HG02798 (cell line): ENCODE measurements at regions not wholly inside any gene's neighbourhood (a gene's known extent, or its start where the extent isn't known, plus 50 kb on each side); places are given as distances from the start of the nearest gene placed in this dataset.

ENCODE experiments used
- ATAC-seq: cut with Tn5 transposase; IDR thresholded peaks from one replicate; pipeline ENCODE4 v1.9.1; 2021; ENCODE audit warnings: mild to moderate bottlenecking; ENCODE audit not compliant: unreplicated experiment, poor library complexity

DNA sequence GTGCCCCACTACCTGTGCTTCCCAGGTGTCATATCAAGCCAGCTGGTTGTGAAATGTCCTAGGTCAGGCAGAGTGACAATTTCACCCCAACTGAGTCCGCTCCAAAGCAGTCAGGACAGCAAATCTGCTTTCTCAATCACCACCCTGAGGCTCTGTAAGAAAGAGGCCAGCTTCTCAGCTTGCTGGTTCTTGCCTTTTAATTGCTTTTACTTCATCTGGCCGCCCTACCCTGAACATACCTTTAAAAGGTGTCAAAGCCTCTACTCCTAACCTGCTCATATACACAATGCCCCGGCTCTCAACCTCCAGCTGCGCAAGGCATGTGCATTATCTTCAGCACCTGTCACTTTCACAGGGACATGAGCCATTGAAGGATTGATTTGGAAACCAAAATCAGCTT lies 581.6 kb downstream of the NPHP4 start:
- ATAC-seq: no peak

DNA sequence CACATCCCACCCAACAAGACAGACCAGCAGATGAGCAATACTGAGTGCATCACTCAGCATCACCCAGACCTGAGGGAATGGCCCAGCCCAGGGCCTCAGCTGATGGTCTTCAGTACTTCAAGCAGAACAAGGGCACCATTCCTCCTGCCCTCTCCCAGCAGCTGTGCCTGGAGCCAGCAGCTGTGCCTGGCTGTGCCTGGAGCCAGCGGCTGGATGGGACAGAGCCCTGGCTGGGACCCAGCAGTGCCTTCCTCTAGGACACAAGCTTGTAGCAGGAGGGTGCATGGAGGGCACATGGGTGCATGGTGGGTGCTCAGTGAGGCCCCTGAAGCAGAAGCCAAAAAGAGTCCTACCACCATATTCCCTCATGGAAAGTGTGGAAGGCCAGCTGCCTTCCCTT lies 583.8 kb downstream of the NPHP4 start:
- no peak for ATAC-seq

DNA sequence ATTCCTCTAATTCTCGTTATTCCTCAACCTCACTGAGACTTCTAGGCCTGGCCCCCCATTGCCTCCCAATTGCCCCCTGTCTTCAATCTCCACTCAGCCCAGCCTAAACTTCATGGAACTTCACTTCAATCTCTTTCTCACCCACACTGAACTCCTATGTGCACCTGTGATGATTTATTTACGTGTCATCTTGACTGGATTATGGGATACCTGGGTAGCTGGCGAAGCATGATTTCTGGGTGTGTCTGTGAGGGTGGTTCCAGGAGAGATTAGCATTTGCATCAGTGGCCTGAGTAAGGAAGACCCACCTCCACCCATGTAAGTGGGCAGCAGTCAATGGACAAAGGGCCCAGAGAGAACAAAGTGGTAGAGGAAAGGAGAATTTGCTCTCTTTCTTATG lies 587.0 kb downstream of the NPHP4 start:
- no peak for ATAC-seq

DNA sequence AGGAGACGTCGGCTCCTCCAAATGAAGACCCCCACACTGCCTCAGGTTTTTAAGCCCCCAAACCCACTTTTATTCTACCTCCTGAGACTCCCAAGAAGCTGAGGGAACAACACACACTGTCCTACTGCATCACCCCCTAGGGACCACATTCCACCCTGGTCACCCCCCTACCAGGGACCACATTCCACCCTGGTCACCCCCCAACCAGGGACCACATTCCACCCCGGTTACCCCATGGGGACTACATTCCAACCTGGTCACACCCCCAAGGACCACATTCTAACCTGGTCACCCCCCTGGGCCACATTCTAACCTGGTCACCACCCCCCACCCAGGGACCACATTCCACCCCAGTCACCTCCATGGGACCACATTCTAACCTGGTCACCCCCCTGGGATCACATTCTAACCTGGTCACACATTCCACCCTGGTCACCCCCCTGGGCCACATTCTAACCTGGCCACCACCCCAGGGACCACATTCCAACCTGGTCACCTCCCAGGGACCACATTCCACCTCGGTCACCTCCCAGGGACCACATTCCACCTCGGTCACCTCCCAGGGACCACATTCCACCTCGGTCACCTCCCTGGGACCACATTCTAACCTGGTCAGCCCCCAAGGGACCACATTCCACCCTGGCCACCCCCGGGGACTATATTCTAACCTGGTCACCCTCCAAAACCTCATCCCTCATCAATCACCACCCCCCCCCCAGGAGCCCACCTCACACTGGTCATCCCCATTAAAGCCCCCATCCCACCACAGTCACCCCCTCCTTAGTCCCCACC lies 587.6 kb downstream of the NPHP4 start:
- no peak for ATAC-seq

DNA sequence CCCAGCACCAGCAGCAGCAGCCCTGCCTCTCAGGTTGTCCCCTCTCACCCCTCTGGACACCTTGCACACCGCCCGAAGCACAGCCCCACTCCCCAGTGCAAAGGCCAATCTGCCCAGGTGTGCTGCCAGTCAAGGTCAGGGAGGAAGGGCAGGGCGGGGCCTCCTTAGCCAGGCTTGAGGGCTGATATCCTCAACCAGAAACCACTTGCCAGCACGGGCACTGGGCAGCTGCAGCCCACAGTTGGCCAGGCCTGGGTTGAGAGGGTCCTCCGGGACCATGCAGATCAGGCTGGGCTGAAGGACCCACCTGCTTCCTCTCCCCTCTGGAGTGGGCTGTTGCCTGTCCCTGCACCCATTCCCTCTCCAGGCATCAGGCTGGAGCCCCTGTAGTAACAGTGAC lies 588.3 kb downstream of the NPHP4 start:
- ATAC-seq: no peak

DNA sequence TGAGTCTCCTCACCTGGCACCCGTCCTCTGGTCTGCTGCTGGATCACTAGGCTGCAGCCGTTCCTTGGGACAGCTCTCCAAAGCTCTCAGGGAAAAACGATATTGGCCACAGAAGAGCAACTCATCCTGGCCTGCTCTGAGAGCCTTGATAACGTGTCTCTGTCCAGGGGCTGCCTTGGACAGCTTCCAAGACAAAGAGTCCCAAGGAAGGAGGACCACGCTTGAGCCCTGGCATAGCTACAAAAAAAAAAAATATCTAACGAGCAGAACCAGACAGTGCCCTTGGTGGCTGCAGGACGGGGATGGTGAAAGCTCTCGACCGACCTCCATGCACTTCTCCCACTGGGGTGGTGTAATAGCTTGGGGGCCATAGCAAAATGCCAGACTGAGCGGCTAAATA lies 589.6 kb downstream of the NPHP4 start:
- ATAC-seq: no peak

DNA sequence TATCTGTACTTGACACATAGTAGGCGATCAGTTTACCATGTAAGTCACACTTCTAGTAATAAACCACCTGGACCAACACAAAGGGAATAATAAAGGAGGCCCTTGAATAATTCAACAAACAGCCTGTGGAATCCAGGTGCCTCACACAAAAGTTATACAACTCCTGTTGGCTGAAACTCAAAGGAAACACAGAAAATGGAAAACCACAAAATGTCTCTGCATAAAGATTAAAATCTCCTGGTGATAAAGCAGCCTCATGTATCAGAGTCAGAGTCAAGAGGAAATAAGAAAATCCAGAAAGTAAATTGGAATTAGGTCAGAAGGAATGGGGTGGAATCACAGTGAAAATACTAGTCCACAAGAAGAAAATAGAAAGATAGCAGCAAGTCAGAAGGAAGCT lies 592.5 kb downstream of the NPHP4 start:
- ATAC-seq: no peak

DNA sequence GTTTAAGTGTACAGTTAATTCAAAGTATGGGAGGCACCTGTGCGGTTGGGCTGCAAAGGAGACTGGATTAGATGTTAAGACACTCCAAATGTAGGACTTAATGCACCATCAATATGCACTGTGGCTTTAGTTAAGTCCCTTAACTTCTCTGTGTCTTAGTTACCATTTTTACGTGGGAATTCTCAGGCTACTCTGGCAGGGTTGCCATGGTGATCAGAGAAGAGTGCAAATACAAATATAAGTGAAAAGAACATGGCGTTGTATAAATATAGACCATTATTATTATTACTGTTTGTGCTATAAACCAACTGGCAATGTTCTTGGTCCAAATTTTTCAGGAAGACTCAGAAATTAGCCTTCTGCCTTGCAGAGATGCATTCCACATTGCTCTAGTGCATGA lies 595.6 kb downstream of the NPHP4 start:
- ATAC-seq: no peak

DNA sequence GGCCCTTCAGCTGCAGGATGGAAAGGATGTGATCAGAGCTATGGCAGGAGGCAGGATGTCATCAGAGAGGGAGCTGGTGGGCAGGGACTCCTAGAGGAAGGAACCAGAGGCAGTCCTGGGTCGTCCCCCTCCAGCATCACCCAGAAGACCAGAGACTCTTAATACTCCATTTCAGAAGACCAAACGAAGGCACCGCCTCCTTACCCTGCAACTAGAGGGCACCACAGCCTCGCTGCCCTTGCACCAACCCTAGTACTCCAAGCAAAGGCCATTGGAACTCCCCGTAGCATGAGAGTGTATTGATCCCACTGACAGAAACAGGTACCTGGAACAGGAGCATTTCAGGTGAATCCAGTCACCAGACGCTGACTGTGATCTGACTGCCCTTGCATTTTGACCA lies 598.1 kb downstream of the NPHP4 start:
- ATAC-seq: no peak

DNA sequence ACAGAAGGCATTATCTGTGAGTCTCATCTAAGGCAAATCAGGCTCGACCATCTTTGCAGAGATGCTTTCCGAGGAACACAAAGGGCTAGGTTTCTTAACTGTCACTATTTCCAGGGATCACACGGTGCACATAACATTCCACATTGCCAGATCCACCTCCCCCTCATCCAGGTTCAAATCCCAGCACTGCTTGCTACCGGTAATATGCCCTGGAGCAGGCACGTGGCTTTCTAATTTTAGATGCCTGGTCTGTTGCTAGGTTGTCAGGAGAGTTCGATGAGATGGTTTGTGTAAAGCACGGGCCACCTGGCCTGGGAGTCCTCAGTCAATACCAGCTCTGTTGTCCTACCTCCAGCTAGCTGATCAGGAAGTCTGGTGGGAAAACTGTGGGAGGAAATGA lies 598.6 kb downstream of the NPHP4 start:
- ATAC-seq: no peak

DNA sequence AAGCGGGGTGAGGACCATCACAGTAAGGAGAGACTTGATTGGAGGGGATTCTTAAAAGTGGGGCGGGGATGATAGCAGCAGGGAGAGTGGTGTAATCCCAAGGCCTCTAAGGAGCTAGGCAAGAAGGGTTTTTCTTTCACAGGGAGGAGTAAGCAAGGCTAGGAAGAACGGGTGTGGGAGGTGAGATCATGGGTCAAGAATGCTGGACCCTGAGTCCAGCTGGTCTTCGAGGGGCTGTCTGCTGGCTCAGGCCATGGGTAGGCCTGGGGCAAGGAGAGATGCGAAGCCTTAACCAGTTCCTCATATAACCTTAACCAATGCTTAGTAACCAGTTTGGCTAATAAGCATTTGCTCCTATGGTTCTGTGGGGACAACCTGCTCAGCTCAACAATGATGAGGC lies 599.1 kb downstream of the NPHP4 start:
- ATAC-seq: no peak

DNA sequence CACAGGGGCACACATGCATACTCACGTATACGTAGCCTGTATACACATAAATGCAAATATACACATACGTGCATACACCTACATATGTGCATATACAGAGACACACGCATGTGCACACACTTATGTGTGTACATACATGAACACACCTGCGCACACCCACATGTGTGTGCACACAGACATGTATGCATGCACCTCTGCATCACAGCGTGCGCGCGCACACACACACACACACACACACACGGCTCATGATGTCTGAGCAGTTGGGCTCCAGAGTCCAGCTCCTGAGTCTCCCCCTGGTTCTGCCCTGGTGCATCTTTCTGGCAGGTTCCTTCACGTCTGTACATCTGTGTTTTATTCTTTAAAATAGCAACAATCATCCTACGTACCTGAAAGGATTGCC lies 600.5 kb downstream of the NPHP4 start:
- no peak for ATAC-seq

DNA sequence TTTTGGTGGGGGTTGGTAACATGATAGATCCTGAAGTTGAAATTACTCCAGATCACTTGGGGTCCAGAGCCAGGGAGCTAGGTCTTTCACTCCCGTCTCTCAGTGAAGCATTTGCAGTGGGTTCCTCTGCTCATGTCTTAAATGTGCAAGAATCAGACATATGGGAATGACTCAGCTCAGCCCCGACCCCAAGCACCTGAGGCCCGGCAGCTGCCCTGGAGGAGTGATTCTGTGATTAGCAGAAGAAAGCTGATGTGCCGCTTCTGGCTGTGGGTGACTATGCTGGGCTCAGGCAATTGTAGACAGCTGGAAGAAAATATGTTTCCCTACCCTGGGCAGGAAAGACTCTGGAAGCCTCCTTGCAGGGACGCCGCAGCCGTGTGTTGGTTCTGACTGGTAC lies 601.7 kb downstream of the NPHP4 start:
- ATAC-seq: no peak

DNA sequence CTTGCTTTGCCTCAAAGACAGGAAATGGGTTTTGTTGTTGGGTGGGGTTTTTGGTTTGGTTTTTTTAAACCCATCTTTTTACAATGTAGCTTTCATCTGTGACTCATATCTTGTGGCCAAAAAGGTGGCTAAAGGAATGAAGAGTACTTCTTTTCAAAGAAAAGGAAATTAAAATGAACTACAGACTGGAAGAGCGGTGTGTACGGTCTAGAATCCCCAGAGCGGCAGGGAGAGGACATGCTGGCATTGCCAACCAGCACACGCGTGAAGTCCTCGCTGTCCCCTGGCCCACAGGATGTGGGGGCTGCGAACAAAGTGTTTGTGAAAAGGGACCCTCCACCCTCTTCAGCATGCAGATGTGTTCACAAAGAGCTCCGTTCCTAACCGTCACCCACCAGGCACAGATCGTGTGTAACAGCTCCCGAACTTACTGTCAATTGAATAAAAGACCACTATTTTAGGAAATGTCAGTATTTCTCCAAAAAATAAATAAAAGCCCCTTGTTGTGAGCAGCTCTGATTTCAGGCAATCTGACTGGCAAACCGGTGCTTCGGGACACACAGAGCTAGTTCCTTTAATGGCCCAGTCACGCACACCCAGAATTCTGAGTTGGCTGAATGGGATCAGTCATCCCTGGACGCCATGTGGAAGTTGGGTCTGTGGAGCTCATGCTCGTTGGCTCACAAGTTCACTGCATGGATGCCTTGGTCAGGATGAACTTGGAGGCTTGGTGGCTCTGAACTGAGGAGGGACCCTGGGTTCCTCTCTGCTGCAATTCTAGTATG lies 602.9 kb downstream of the NPHP4 start:
- ATAC-seq: no peak

DNA sequence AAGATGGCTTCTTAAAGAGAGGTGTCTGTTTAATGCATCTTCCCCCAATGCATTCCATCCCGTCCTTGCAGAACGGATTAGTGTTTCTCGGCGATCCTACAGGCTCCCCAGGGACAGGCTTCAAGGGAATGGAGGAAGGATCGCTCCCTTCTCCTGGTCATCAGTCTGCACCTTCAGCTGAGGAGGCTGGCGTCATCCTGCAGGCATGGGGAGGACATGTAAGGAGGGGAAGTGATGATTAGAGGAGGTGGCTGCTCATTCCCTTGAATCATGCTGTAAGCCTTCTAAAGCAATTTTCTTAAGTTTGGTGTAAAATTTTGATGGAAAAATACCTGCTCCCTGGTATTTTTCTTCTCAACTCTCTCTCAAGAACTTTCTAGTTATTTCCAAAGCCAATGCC lies 603.6 kb downstream of the NPHP4 start:
- no peak for ATAC-seq

DNA sequence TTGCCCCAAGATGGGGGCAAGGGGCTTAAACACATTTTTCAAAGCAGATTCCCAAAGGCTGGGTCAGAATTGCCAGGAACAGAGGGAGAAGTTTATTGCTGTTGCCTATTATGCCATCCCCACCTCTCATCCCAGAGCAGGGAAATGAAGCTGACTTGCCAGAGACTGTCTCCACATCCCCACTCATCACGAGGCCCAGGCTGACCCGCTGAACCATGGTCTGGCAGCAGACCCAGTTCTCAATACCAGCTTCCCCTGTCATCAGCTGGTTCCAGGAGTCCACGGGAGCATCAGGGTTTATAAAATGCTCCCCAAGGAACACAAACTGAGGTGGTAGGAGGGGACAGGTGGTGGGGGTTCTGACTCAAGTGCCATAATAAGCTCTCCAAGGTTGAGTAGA lies 605.9 kb downstream of the NPHP4 start:
- no peak for ATAC-seq

DNA sequence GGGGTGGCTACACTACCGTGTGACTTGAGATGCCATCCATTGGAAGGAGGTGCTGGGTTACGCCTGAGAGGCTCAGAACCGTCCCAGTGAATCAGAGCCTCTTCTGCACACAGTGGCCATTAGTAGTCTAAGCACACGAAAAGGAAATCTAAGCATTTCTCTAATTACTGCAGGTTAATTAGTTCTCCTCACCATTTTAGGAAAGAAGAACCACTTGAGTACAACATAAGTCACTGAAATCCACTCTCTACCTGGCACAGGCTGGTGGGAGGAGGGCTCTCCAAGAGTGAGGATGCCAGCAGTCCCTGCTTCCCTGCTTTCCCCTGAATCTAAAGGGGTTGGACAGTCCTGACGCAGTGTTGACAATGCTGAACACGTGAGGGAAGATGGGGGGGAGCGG lies 606.3 kb downstream of the NPHP4 start:
- ATAC-seq: no peak

DNA sequence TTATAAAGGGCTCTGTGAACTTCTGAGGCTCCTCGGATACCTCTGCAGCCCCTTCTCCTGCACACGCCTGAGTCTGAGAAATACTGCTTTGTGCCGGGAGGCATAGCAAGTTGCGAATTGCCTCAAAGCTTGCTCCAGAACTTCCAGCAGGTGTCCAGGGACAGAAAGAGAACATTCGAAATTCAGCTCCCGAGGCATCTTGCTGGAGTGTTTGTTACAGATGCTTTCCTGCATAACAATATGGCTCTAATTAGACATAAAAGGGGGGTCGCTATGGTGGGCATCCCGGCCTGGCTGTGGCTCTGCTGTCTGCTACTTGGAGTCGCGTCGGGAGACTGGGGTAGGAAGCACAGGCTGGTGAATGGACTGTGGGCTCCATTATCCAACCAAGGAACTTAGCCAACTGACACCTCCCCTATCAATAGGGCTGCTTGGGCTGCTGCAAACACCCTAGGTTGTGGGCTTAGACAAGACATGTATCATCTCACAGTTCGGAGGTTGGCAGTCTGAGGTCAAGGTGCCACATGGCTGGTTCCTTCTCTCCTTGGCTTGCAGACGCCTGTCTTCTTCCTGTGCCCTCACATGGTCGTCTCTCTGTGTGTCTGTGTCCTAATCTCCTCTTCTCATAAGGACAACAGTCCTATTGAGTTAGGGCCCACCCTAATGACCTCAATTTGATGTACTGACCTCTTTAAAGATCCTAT lies 607.0 kb downstream of the NPHP4 start:
- no peak for ATAC-seq

DNA sequence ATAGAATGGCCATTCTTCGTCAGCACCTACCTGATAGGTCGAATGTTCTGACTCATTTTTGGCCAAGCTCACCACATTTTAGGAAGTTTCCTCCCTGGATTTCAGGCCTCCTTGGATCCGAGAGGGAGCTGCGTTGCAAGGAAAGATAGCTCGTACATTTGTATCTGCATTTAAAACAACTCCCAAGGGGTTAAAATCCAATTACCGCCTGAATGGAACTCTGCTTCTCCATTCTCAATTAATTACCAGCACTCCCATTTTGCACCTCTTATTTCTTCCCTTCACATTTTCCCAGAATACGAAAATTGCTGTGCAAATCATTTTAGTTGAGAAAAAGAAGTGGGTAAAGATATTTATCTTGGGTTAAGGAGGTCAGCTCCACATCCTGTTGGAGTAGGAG lies 610.7 kb downstream of the NPHP4 start:
- ATAC-seq: no peak

DNA sequence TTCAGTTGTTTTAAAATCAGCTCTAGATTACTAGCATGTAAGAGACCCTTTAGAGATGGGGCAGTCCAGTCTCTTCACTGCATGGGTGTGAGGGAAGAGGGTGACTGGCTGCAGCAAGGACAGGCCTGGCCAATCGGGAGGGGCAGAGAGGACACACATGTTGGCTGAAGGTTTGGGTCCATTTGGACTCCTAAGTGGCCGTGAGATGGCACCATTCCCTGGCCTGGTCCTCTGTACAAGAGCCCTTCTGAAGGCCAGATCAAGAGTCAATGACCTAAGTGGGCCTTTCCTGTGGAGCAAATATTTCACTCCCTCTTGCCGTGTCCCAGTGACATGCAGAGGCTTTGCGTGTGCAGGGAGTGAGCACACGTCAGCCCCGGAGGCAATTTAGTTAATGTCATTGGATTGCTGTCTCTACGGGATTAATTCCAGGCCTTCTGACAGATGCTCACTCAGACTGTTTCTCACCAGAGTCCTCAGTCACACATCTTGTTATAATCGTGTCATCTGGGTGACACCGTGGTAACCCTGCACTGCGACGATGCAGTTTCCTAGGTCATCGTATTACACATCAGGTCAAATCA lies 613.0 kb downstream of the NPHP4 start:
- ATAC-seq: no peak
